Adrenal gland (tissue), 9 donors: ENCODE measurements at regions not wholly inside any gene's neighbourhood (a gene's known extent, or its start where the extent isn't known, plus 50 kb on each side); places are given as distances from the start of the nearest gene placed in this dataset.

Source experiments
- DNase-seq, 7 donors: peaks; one replicate each; pipeline ENCODE4 v3.0.0-alpha.2; 2019 to 2020
- H3K27ac ChIP-seq, 5 donors: fragments of 200-600 bp; sonication (generic) in 4 of 5; 1 replicate in 3 of 5; 2 replicates in 2 of 5; pipeline versions ENCODE4 v1.5.1 to v1.8.0; 2016 to 2020; ENCODE audit warnings: mild to moderate bottlenecking in 1 of 5
- H3K27me3 ChIP-seq: fragments of 200-600 bp; 2 replicates; pipeline ENCODE4 v1.8.0; 2021
- H3K36me3 ChIP-seq, 2 donors: fragments of 200-600 bp; replicated peaks in 1 of 2; 1 replicate in 1 of 2; 2 replicates in 1 of 2; pipeline versions ENCODE4 v1.5.1 to v1.8.0; 2018 to 2022
- H3K4me1 ChIP-seq, 2 donors: fragments of 200-600 bp; replicated peaks in 1 of 2; 1 replicate in 1 of 2; 2 replicates in 1 of 2; pipeline versions ENCODE4 v1.5.1 to v1.8.0; 2018 to 2021
- H3K4me3 ChIP-seq, 4 donors: fragments of 200-600 bp; sonication (generic) in 3 of 4; one replicate each; pipeline ENCODE4 v1.5.1; 2016 to 2018
- H3K9me3 ChIP-seq, 3 donors: fragments of 200-600 bp; sonication (generic) in 1 of 3; replicated peaks in 1 of 3; 1 replicate in 2 of 3; 2 replicates in 1 of 3; pipeline versions ENCODE4 v1.5.1 to v1.8.0; 2016 to 2021
- POLR2A ChIP-seq, 2 donors: fragments of 450-650 bp; IDR thresholded peaks; one replicate each; pipeline ENCODE4 v1.6.1; 2017; ENCODE audit warnings: antibody characterized with exemption in 2 of 2, mild to moderate bottlenecking in 2 of 2, moderate library complexity in 1 of 2
- WGBS, 4 donors: extraction: QIAGEN DNeasy Blood & Tissue Kit in 2 of 4; methylation state at CpG; one replicate each; pipeline versions ENCODE4 v1.1.5 to v1.1.7; 2013 to 2017; 5-methylcytosine and 5-hydroxymethylcytosine counted together
- intact Hi-C, 2 donors: fragments of 100-400 bp; cut with DNase I; formaldehyde crosslinking; loops; one replicate each; pipeline versions ENCODE4 v1.14.1 to v1.15.0; 2022 to 2023
- TF ChIP-seq, protein P1 (sequence below), 6 experiments: fragments of 450-650 bp in 4 of 6; fragments of 200-600 bp in 2 of 6; sonication (generic) in 1 of 6; IDR thresholded peaks; 1 replicate in 5 of 6; 2 replicates in 1 of 6; pipeline versions ENCODE4 v1.5.1 to v1.8.0; 2016 to 2021; ENCODE audit warnings: antibody characterized with exemption in 6 of 6, mild to moderate bottlenecking in 2 of 6, moderate library complexity in 1 of 6
- donor health status: healthy with polysubstance abuse.
- donor health status: Bipolar disorder and iron deficiency.
- donor health status: DM: yes; HTN: yes; CAD: no.
- donor health status: DM: no; HTN: no; CAD: no.
- donor health status: DM: no; HTN: no; CAD: no.

DNA sequence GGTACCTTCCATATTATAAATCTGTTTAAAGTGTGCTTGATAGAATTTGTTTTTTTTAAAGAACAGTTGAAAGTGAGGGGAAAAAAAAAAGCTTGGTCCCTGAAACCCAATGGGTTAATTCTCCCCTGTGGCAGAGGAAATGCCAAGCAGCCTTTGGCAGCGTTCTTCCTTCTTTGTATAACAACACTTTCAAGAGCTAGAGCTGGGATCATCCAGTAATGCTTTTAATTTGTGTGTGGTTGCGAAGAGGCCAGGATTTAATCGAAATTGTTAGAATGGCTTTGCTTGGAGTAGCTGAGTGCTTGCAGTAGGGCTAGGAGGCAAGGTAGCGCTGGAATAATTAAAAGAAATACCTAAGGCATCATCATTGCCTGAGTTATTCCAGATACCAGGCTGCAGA is 692.0 kb downstream of the DHX35 start:
- Histone ChIP-seq H3K27me3 (no peaks in the 10 kb centered on the region), H3K4me3 (no peak overlapping the region), H3K27ac (no peak overlapping the region), H3K9me3 (no peaks in the 10 kb centered on the region), H3K4me1 (no peaks in the 10 kb centered on the region), H3K36me3 (no peaks in the 10 kb centered on the region)
- intact Hi-C loops: no loop called here
- DNase-seq: no peak
- TF ChIP-seq, protein P1, sequence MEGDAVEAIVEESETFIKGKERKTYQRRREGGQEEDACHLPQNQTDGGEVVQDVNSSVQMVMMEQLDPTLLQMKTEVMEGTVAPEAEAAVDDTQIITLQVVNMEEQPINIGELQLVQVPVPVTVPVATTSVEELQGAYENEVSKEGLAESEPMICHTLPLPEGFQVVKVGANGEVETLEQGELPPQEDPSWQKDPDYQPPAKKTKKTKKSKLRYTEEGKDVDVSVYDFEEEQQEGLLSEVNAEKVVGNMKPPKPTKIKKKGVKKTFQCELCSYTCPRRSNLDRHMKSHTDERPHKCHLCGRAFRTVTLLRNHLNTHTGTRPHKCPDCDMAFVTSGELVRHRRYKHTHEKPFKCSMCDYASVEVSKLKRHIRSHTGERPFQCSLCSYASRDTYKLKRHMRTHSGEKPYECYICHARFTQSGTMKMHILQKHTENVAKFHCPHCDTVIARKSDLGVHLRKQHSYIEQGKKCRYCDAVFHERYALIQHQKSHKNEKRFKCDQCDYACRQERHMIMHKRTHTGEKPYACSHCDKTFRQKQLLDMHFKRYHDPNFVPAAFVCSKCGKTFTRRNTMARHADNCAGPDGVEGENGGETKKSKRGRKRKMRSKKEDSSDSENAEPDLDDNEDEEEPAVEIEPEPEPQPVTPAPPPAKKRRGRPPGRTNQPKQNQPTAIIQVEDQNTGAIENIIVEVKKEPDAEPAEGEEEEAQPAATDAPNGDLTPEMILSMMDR (IDR thresholded peaks at IDR 0.05): no peak
- TF ChIP-seq POLR2A (IDR thresholded peaks at IDR 0.05): no peak
- WGBS, 4 donors: 76 to 81% (median 78%) methylated on average over 4 of the region's 4 CpGs

DNA sequence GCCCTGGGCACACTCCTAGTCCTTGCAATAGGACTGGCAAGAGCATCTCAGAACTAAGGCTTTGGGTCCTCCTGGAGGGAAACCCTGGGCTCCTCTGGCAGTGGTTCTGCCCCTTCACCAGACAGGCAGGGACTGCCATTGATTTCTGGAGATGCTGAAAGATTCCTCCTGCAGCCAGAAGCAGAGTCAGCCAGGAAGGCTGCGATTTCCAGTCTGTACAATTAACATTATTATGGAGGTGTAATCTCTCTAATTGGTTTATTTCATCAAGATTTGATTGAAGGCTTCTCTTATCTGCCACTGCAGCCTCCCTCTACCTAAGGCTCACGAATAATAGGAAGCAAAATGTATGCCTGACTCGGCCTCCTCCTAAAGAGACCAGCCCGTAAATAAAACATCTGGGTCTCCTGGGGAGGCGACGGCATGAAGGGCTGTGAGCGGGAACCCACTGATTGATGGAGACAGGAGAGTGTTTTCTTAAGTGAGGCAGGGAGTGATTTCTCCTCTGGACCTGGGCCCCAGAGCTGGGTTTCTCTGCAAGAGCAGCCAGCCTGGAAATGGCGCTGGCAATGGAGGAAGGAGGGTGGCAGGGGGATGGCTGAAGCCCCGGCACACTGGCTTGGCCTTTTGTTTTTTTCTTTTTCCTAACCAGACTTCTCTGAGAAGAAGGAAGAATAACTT is 689.6 kb downstream of the DHX35 start:
- TF ChIP-seq, protein P1 (IDR thresholded peaks at IDR 0.05): no peak
- no peak for TF ChIP-seq POLR2A (IDR thresholded peaks at IDR 0.05)
- Histone ChIP-seq H3K36me3 (no peaks in the 10 kb centered on the region), H3K27me3 (peaks cover 2% of the 10 kb centered on the region), H3K9me3 (no peaks in the 10 kb centered on the region), H3K27ac (no peak overlapping the region), H3K4me3 (no peak overlapping the region), H3K4me1 (no peaks in the 10 kb centered on the region)
- 58 to 63% (median 62%) methylated on average over 9 of the region's 9 CpGs for WGBS, 4 donors
- intact Hi-C loops: no loop called here
- no peak for DNase-seq

DNA sequence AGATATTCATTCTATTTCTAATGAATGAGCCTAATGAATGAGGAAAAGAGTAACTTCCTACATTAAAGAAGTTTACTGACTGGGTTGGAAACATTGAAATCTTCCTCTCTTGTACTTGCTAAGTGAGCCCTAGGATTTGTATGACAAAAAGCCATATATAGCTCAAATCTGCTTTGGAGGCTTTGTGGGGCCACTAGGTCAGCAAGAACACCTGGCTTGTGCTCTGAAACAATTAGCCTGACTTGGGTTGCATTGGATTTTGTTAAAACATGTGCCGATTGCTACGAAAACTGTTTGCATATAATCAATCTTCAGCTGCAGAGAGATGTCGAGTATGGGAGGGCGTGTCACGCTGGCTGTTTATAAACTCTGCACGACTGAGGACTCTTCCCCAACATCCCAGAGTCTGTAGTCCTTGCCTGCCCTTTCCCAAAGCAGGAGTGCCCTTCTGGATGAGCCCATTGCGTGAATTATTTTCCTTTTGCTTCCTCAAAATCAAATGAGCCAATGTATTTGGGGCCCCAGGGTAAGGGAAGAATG is 684.8 kb downstream of the DHX35 start:
- no peak for DNase-seq
- no peak overlapping the region for H3K27ac ChIP-seq
- H3K4me3 ChIP-seq: no peak overlapping the region
- H3K4me1 ChIP-seq: no peaks in the 10 kb centered on the region
- intact Hi-C loops: no loop called here
- H3K36me3 ChIP-seq: no peaks in the 10 kb centered on the region
- H3K27me3 ChIP-seq: peaks cover 4% of the 10 kb centered on the region
- WGBS, 4 donors: 77 to 87% (median 83%) methylated on average over 7 of the region's 7 CpGs
- TF ChIP-seq, protein P1 (IDR thresholded peaks at IDR 0.05): no peak
- TF ChIP-seq POLR2A (IDR thresholded peaks at IDR 0.05): no peak
- no peaks in the 10 kb centered on the region for H3K9me3 ChIP-seq

DNA sequence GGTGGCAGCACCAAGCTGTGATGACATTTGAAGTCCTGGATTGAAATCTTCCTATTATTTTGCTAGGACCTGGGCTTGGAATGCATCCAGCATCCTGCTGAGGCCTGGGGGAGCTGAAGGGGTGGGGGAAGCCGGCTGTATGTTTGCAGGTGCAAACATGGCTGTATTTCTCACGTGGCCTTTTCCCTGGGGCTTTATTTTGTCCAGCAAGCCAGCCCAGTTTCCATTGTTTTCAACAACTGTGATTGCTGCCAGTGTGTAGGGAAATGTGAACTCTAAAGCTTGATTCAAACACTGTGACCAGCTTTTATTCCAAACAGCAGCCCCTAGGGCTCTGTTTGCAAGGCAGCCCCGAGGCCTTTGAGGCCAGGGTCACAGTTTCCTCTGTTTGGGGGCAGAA is 683.0 kb downstream of the DHX35 start:
- Histone ChIP-seq H3K27ac (no peak overlapping the region), H3K4me1 (no peaks in the 10 kb centered on the region), H3K36me3 (no peaks in the 10 kb centered on the region), H3K9me3 (no peaks in the 10 kb centered on the region), H3K4me3 (no peak overlapping the region), H3K27me3 (peaks cover 4% of the 10 kb centered on the region)
- 31 to 60% (median 40%) methylated on average over 2 to 3 of the region's 3 CpGs for WGBS, 4 donors
- intact Hi-C loops: no loop called here
- DNase-seq: no peak
- TF ChIP-seq POLR2A (IDR thresholded peaks at IDR 0.05): no peak
- TF ChIP-seq, protein P1 (IDR thresholded peaks at IDR 0.05): no peak
